ENCODE measurements at regions not wholly inside any gene's neighbourhood (a gene's known extent, or its start where the extent isn't known, plus 50 kb on each side); places are given as distances from the start of the nearest gene placed in this dataset.

GRCh38 chr17:79168486-79169055, 93.9 kb downstream of the ENGASE start:
- DNase-seq (ENCODE audit: extremely low read depth, low read depth): no peak

- no peak for DNase-seq (ENCODE audit: extremely low read depth, low read depth)
These were observed 92.9 kb downstream of the ENGASE start for GRCh38 chr17:79167486-79167885.

GRCh38 chr17:79165756-79166473, 91.3 kb downstream of the ENGASE start:
- no peak for DNase-seq (ENCODE audit: extremely low read depth, low read depth)

GRCh38 chr17:79164913-79165695, 90.5 kb downstream of the ENGASE start:
- DNase-seq (ENCODE audit: extremely low read depth, low read depth): no peak

GRCh38 chr17:79164408-79164807, 89.8 kb downstream of the ENGASE start:
- DNase-seq (ENCODE audit: extremely low read depth, low read depth): no peak

- DNase-seq (ENCODE audit: extremely low read depth, low read depth): no peak
These were observed 88.4 kb downstream of the ENGASE start for GRCh38 chr17:79163071-79163470.

GRCh38 chr17:79162012-79162963, 87.7 kb downstream of the ENGASE start:
- DNase-seq (ENCODE audit: extremely low read depth, low read depth): no peak

- DNase-seq (ENCODE audit: extremely low read depth, low read depth): no peak
These were observed 86.5 kb downstream of the ENGASE start for GRCh38 chr17:79160980-79161636.

GRCh38 chr17:79159926-79160325, 85.3 kb downstream of the ENGASE start:
- no peak for DNase-seq (ENCODE audit: extremely low read depth, low read depth)

GRCh38 chr17:79159471-79159870, 84.8 kb downstream of the ENGASE start:
- no peak for DNase-seq (ENCODE audit: extremely low read depth, low read depth)

- no peak for DNase-seq (ENCODE audit: extremely low read depth, low read depth)
These were observed 82.0 kb downstream of the ENGASE start for GRCh38 chr17:79156463-79157095.

- no peak for DNase-seq (ENCODE audit: extremely low read depth, low read depth)
These were observed 81.1 kb downstream of the ENGASE start for GRCh38 chr17:79155701-79156100.

- no peak for DNase-seq (ENCODE audit: extremely low read depth, low read depth)
These were observed 80.4 kb downstream of the ENGASE start for GRCh38 chr17:79154951-79155585.

- DNase-seq (ENCODE audit: extremely low read depth, low read depth): no peak
These were observed 79.8 kb downstream of the ENGASE start for GRCh38 chr17:79154446-79154845.

GRCh38 chr17:79153367-79154130, 78.9 kb downstream of the ENGASE start:
- DNase-seq (ENCODE audit: extremely low read depth, low read depth): no peak

GRCh38 chr17:79152636-79153035, 78.0 kb downstream of the ENGASE start:
- no peak for DNase-seq (ENCODE audit: extremely low read depth, low read depth)

GRCh38 chr17:79152110-79152509, 77.5 kb downstream of the ENGASE start:
- DNase-seq (ENCODE audit: extremely low read depth, low read depth): no peak

GRCh38 chr17:79150799-79151198, 76.2 kb downstream of the ENGASE start:
- DNase-seq (ENCODE audit: extremely low read depth, low read depth): no peak
